ENCODE measurements at regions not wholly inside any gene's neighbourhood (a gene's known extent, or its start where the extent isn't known, plus 50 kb on each side); places are given as distances from the start of the nearest gene placed in this dataset.

GRCh38 chr2:8027387-8027786 lies 654.5 kb upstream of the ID2 start:
- no peak for DNase-seq

GRCh38 chr2:8028036-8028435 lies 653.8 kb upstream of the ID2 start:
- DNase-seq, result no peak

- no peak for DNase-seq
These were observed 653.4 kb upstream of the ID2 start for GRCh38 chr2:8028436-8028835.

- peak; percentile 52 for DNase-seq
These were observed 652.9 kb upstream of the ID2 start for GRCh38 chr2:8028981-8029380.

GRCh38 chr2:8030573-8031303 lies 651.1 kb upstream of the ID2 start:
- DNase-seq, result no peak

GRCh38 chr2:8031370-8031769 lies 650.5 kb upstream of the ID2 start:
- no peak for DNase-seq

GRCh38 chr2:8033546-8034096 lies 648.2 kb upstream of the ID2 start:
- no peak for DNase-seq

- peak; percentile 26 for DNase-seq
These were observed 645.5 kb upstream of the ID2 start for GRCh38 chr2:8036366-8036765.

GRCh38 chr2:8039732-8040131 lies 642.1 kb upstream of the ID2 start:
- DNase-seq, result no peak

GRCh38 chr2:8043295-8043694 lies 638.6 kb upstream of the ID2 start:
- DNase-seq, result no peak

- no peak for DNase-seq
These were observed 637.7 kb upstream of the ID2 start for GRCh38 chr2:8044046-8044594.

- DNase-seq, result no peak
These were observed 636.7 kb upstream of the ID2 start for GRCh38 chr2:8045081-8045614.

- no peak for DNase-seq
These were observed 635.0 kb upstream of the ID2 start for GRCh38 chr2:8046849-8047248.

GRCh38 chr2:8049176-8049575 lies 632.7 kb upstream of the ID2 start:
- DNase-seq, result no peak

GRCh38 chr2:8049851-8050571 lies 631.8 kb upstream of the ID2 start:
- no peak for DNase-seq

GRCh38 chr2:8053216-8053615 lies 628.6 kb upstream of the ID2 start:
- no peak for DNase-seq

- no peak for DNase-seq
These were observed 627.8 kb upstream of the ID2 start for GRCh38 chr2:8054070-8054469.

- no peak for DNase-seq
These were observed 623.2 kb upstream of the ID2 start for GRCh38 chr2:8058652-8059051.

GRCh38 chr2:8059255-8059654 lies 622.6 kb upstream of the ID2 start:
- DNase-seq, result peak; percentile 85

- no peak for DNase-seq
These were observed 622.1 kb upstream of the ID2 start for GRCh38 chr2:8059794-8060193.

- DNase-seq, result no peak
These were observed 620.6 kb upstream of the ID2 start for GRCh38 chr2:8061219-8061618.

- no peak for DNase-seq
These were observed 617.3 kb upstream of the ID2 start for GRCh38 chr2:8064603-8065002.

- no peak for DNase-seq
These were observed 616.7 kb upstream of the ID2 start for GRCh38 chr2:8065191-8065590.
